ENCODE measurements at regions not wholly inside any gene's neighbourhood (a gene's known extent, or its start where the extent isn't known, plus 50 kb on each side); places are given as distances from the start of the nearest gene placed in this dataset.

DNA sequence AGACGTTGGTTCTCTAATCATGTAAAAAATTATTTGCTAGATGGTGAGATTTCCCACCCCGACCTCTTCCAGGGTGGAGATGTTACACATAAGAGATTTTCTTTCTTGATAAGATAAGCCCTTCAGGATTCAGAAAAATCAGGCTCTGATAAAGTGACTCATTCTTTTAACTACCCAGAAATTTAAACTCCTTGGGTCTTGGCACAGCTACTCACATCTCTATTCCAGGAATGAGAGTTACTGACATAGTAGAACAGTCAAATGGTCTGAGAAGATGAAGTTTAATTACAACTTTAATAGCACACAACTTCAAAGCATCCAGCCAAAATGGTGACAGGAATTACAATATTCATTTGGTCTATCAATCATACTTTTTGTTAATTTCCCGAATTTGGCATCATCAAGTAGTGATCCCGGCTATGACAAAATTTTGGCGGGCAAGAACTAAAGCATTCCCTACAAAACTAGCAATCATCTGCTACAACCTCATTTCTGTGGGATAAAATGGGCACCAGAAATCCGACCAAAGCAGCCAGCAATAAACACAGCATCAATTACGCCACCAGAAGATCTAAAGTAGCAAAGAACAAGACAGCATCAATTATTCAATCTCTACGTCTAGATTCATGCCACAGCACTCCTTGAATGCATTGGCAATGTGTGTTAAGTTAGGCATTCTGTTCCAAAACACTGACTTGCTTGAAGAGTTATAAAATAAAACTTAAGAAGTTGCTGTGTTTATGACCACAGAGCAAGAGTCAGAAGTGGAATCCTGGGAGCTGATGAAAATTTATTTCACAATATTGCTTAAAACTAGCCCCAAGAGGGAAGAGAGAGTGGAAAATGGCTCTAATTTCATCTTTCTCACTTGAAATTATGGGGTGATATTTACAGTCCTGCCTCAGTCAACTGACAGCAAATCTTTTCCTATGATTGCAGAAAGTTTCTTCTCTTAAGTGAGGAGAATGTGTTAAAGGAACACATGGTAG lies 565.7 kb upstream of the ANKRD30A start:
- H3K4me3 ChIP-seq (ENCODE audit: low read depth, low read length) = no peak overlapping the region
- TF ChIP-seq, protein P1, sequence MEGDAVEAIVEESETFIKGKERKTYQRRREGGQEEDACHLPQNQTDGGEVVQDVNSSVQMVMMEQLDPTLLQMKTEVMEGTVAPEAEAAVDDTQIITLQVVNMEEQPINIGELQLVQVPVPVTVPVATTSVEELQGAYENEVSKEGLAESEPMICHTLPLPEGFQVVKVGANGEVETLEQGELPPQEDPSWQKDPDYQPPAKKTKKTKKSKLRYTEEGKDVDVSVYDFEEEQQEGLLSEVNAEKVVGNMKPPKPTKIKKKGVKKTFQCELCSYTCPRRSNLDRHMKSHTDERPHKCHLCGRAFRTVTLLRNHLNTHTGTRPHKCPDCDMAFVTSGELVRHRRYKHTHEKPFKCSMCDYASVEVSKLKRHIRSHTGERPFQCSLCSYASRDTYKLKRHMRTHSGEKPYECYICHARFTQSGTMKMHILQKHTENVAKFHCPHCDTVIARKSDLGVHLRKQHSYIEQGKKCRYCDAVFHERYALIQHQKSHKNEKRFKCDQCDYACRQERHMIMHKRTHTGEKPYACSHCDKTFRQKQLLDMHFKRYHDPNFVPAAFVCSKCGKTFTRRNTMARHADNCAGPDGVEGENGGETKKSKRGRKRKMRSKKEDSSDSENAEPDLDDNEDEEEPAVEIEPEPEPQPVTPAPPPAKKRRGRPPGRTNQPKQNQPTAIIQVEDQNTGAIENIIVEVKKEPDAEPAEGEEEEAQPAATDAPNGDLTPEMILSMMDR (IDR thresholded peaks at IDR 0.05; ENCODE audit: low read depth, low read length, missing control alignments) = no peak
- no peak for DNase-seq (ENCODE audit: low read depth)

DNA sequence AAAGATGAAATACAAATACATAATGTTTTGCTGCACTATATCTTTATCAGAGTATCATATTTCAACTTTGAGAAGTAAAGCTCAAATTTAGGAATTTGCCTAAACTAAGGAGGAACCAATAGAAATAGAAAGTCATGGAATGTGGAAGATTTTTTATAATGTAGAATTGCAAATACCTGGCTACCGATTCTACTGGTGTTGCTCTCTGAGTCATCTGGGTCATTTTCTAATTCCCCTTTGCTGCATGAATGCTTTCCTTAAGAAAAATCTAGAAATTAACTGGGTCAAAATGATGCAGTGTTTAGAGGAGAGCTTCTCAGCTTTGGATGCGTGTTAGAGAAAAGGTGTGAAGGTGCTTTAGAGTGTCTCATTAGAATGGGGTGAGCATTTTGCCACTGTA lies 568.9 kb upstream of the ANKRD30A start:
- no peak overlapping the region for H3K4me3 ChIP-seq (ENCODE audit: low read depth, low read length)
- DNase-seq (ENCODE audit: low read depth) = no peak
- TF ChIP-seq, protein P1 (IDR thresholded peaks at IDR 0.05; ENCODE audit: low read depth, low read length, missing control alignments) = no peak

DNA sequence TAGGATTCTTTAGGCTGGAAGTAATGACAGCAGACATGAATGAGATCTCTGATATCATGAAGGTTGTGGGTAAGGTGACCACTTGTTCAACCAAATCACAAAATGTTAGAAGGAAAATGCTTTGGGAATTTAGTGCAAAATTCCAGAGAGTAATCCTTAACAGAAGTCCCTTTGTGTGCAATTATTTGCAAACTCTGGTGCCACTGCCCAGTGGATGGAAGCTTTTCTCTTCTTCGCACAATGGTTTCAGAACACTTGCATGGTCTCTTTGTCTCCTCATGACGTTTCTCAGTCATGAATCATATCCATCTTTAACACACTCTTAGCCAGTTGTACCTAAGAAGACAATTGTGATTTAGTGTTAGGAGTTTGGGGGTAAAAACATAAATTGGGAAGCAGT lies 570.4 kb upstream of the ANKRD30A start:
- TF ChIP-seq, protein P1 (IDR thresholded peaks at IDR 0.05; ENCODE audit: low read depth, low read length, missing control alignments) = no peak
- no peak overlapping the region for H3K4me3 ChIP-seq (ENCODE audit: low read depth, low read length)
- no peak for DNase-seq (ENCODE audit: low read depth)

DNA sequence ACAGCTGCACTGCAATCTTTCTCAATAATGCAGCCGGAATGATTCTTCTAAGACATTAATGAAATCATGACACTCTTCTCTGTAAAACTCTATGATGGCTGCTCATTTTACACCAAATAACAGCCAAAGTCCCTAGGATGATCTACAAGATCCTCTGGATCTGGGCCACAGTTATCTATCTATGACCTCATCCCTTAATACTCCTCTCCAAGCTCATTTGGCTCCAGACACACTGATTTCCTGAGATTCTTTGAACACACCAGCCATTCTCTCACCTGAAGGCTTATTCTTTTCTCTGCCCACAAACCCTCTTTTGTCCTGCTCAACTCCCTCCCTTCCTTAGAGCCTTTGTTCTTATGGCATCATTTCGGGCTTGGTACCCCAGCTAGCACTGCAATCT lies 577.4 kb upstream of the ANKRD30A start:
- H3K4me3 ChIP-seq (ENCODE audit: low read depth, low read length) = no peak overlapping the region
- TF ChIP-seq, protein P1 (IDR thresholded peaks at IDR 0.05; ENCODE audit: low read depth, low read length, missing control alignments) = no peak
- DNase-seq (ENCODE audit: low read depth) = no peak

DNA sequence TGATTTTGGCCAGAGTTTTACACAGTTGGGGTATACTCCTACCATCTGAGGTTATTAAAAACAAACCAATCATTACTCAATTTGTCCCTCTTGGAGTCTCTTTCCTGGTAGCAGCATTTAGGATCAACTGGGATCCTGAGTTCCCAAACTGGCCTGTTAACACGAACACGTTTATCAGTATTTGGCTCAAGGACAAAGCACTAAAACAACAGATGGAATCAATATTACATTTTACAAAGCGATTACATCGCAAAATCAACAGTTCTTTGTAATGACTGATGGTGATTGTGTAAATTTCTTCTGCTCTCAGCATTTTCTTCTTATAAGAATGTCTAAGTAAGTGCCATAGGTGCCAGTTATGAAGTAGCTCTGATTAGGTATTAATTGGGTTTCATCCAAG lies 582.9 kb upstream of the ANKRD30A start:
- TF ChIP-seq, protein P1 (IDR thresholded peaks at IDR 0.05; ENCODE audit: low read depth, low read length, missing control alignments) = no peak
- DNase-seq (ENCODE audit: low read depth) = no peak
- no peak overlapping the region for H3K4me3 ChIP-seq (ENCODE audit: low read depth, low read length)

DNA sequence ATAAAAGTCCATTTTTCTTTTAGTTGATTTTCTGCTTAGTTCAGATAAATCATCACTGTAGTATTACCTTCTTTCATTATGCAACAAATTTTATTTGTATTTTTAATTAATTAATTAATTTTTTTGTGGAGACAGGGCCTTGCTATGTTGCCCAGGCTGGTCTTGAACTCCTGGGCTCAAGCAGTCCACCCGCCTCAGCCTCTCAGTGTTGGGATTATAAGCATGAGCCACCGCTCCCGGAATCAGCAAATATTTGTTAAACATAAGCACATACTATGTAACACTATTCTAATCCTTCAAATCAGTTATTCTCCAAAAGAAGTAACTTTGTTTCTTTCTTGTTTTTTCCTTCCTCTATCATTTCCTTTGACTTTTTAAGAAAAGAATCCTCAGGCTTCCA lies 584.8 kb upstream of the ANKRD30A start:
- no peak for DNase-seq (ENCODE audit: low read depth)

More for the DNA sequence above, 584.8 kb upstream of the ANKRD30A start:
- H3K4me3 ChIP-seq (ENCODE audit: low read depth, low read length) = no peak overlapping the region
- TF ChIP-seq, protein P1 (IDR thresholded peaks at IDR 0.05; ENCODE audit: low read depth, low read length, missing control alignments) = no peak
